Astrocyte of the spinal cord (primary cell): ENCODE measurements at regions not wholly inside any gene's neighbourhood (a gene's known extent, or its start where the extent isn't known, plus 50 kb on each side); places are given as distances from the start of the nearest gene placed in this dataset.
"Not testable (repeated sequence)": the region's sequence is repeated elsewhere in the genome, so short reads cannot be mapped to it uniquely, and the experiment has no call there.

Experiments used
- DNase-seq: peaks from one replicate; pipeline ENCODE4 v3.0.0; 2011; ENCODE audit warnings: low read depth, low spot score
- H3K4me3 ChIP-seq: 2 replicates; pipeline ENCODE4 v1.5.1; 2011; ENCODE audit warnings: low read depth, mild to moderate bottlenecking, low read length, moderate library complexity
- in situ Hi-C: cut with HindIII; loops from 2 replicates; pipeline ENCODE4 v1.10.0; 2017; ENCODE audit warnings: low sequenced_read_pairs
- TF ChIP-seq, protein P1 (sequence below): IDR thresholded peaks from 2 replicates; pipeline ENCODE4 v1.5.1; 2012; ENCODE audit warnings: low read depth, mild to moderate bottlenecking, low read length, inconsistent platforms

DNA sequence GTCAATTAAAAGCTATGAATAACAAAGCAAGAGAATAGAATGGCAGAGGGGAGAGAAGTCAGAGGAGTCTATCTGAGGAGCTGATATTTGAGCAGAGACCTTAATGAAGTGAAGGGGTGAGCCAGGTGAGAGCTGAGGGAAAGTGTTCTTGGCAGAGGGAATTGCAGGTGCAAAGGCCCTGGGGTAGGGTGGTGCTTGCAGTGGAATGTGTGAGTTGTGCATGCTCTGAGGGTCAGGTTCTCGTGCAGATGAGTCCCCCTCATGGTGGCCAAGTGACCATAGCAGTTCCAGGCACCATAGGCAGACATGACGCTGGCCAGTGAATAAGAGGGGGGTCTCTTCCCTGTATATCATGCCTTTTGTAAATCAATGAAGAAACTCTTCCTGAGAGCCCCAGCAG, 58.9 kb upstream of the ALX4 start:
- TF ChIP-seq, protein P1, sequence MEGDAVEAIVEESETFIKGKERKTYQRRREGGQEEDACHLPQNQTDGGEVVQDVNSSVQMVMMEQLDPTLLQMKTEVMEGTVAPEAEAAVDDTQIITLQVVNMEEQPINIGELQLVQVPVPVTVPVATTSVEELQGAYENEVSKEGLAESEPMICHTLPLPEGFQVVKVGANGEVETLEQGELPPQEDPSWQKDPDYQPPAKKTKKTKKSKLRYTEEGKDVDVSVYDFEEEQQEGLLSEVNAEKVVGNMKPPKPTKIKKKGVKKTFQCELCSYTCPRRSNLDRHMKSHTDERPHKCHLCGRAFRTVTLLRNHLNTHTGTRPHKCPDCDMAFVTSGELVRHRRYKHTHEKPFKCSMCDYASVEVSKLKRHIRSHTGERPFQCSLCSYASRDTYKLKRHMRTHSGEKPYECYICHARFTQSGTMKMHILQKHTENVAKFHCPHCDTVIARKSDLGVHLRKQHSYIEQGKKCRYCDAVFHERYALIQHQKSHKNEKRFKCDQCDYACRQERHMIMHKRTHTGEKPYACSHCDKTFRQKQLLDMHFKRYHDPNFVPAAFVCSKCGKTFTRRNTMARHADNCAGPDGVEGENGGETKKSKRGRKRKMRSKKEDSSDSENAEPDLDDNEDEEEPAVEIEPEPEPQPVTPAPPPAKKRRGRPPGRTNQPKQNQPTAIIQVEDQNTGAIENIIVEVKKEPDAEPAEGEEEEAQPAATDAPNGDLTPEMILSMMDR: no peak
- no peak for DNase-seq
- no peak overlapping the region for H3K4me3 ChIP-seq
- in situ Hi-C loops: no loop called here

DNA sequence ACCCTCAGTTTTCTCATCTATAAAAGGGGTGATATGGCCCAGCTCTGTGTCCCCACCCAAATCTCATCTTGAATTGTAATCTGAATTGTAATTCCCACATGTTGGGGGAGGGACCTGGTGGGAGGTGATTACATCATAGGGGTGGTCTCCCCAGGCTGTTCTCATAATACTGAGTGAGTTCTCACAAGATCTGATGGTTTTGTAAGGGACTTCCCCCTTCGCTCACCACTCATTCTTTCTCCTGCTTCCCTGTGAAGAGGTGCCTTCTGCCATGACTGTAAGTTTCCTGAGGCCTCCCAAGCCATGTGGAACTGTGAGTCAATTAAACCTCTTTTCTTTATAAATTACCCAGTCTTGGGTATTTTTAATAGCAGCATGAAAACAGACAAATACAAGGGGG, 61.1 kb upstream of the ALX4 start:
- H3K4me3 ChIP-seq, in situ Hi-C loops, DNase-seq: not testable (repeated sequence)

DNA sequence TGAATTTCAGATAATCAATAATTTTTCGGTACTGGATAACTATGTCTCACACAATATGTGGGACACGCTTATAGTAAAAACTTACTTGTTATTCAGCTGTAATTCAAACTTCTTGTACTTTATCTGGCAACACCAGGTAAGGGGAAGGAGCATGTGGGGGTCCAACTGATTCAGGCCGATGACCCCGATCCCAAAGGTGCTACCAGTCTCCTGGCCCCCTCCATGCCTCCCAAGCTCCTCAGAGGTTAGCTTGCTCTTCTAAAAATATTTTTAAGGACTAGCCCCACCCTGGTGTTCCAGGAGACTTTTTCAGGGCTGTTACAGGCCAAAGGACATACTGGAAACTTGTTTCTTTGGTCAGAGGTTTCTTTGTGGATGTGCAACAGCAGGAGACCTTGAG, 61.8 kb upstream of the ALX4 start:
- in situ Hi-C loops: no loop called here
- H3K4me3 ChIP-seq: no peak overlapping the region
- DNase-seq: no peak
- TF ChIP-seq, protein P1: no peak

DNA sequence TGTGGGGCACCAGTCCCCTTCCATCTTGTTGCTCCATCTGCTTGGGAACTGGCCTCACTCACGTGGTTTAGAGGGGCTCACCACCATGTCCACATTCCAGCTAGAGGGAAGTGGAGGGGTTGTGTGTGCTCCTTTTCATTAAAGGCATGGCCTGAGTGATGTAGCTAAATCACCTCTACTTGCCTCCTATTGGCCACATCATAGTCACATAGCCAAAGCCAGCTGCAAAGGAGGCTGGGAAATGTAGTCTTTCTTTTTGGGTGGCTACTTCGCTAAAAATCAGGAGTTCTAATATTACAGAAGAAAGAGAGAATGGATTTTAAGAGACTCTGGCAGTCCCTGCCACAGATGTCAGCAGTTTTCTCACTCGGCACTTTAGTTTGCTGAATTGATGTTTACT, 63.0 kb upstream of the ALX4 start:
- in situ Hi-C loops: no loop called here
- H3K4me3 ChIP-seq: no peak overlapping the region
- DNase-seq: no peak
- TF ChIP-seq, protein P1: no peak

DNA sequence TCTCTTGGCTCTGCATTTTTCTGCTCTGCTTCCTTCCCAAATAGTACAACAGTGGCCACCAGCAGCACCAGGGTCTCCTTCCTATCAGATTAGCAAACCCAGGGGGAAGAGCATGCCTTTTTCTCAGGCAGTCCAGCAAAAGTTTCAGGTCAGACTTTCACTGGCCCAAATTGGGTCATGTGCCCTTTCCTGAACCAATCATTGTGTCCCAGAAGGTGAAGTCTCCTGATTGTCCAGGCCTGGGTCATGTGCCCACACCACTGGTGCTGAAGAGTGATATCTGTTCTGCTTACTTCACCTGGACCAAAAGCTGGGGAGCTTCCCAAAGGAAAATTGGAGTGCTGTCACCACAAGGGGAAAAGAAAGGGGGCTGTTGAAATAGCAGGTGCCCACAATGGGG, 64.1 kb upstream of the ALX4 start:
- DNase-seq: no peak

DNA sequence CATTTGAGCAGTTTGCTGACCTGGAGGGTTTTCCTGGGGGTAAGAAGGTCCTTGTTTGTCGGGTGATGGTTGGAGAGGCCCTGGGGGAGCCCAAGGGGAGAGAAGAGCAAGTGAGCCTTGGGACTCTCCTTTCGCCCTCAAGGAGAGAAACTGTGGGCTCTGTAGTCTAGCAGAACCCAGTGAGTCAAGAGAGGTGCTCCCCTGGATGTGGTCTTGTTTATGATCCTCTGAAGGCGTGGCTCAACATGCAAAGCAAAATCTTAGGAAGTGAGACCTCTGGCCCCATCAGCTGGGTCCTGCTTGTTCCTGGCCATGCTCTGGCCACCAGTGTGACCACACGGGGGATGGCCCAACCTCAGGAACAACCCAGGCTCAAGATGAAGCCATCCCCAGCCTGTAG, 66.5 kb upstream of the ALX4 start:
- DNase-seq: no peak
- TF ChIP-seq, protein P1: no peak
- no peak overlapping the region for H3K4me3 ChIP-seq
- in situ Hi-C loops: no loop called here

More for the DNA sequence above, 64.1 kb upstream of the ALX4 start:
- H3K4me3 ChIP-seq: no peak overlapping the region
- in situ Hi-C loops: no loop called here
- TF ChIP-seq, protein P1: no peak

DNA sequence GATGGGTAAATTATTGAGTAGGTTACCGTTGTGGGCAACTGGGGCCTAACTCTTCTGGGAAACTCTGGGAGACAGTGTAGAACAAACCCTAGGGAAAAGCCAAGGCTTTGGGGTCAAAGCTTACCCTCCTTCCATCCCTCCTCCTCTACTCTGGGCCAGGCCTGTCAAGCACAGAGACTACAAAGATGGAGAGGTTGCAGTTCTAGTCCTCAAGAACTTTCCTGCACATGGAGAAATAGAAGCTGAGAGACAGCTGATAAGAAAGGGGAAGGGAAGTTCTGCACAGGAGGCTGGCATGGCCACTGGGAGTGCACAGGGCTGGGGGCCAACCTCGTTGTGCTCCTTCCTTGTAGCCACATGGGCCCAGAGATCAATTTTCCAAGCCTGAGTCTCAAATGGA, 67.2 kb upstream of the ALX4 start:
- TF ChIP-seq, protein P1: no peak
- no peak for DNase-seq
- H3K4me3 ChIP-seq: no peak overlapping the region
- in situ Hi-C loops: no loop called here
